OCI-LY7 (cell line): ENCODE measurements at regions not wholly inside any gene's neighbourhood (a gene's known extent, or its start where the extent isn't known, plus 50 kb on each side); places are given as distances from the start of the nearest gene placed in this dataset.
"Not testable (repeated sequence)": the region's sequence is repeated elsewhere in the genome, so short reads cannot be mapped to it uniquely, and the experiment has no call there.

Experiments used
- BruUV-seq: library from RNA; stranded (reverse); fragments of 400-500 nt; replicated peaks from 2 replicates; lab custom pipeline; 2021; lab: Mats Ljungman, UMichigan
- CTCF ChIA-PET: fragments of 300-600 bp; sonication (Branson Sonifier 250); formaldehyde crosslinking; loops from one replicate; lab custom pipeline; 2022; ENCODE audit warnings: antibody characterized with exemption; ENCODE audit not compliant: unreplicated experiment; lab: Charles Lee
- POLR2A ChIA-PET: fragments of 300-600 bp; sonication (Branson Sonifier 250); formaldehyde crosslinking; loops from one replicate; lab custom pipeline; 2022; ENCODE audit warnings: antibody characterized with exemption; lab: Charles Lee
- DNase-seq: peaks from one replicate; pipeline ENCODE4 v3.0.0-alpha.2; 2015; ENCODE audit warnings: low spot score
- H2AFZ ChIP-seq: fragments of 200-600 bp; sonication (generic), shearing (Covaris generic); 2 replicates; pipeline ENCODE4 v1.6.1; 2014; ENCODE audit warnings: mild to moderate bottlenecking, antibody characterized with exemption, low read length, moderate library complexity
- H3K27ac ChIP-seq: fragments of 200-600 bp; sonication (generic); 2 replicates; pipeline ENCODE4 v1.5.1; 2014; ENCODE audit warnings: mixed run types, low read depth, mild to moderate bottlenecking, moderate library complexity, low read length, inconsistent platforms; ENCODE audit not compliant: poor library complexity, severe bottlenecking
- H3K36me3 ChIP-seq: fragments of 200-600 bp; sonication (generic); 2 replicates; pipeline ENCODE4 v1.6.1; 2014; ENCODE audit warnings: mild to moderate bottlenecking, antibody characterized with exemption, low read length, moderate library complexity, mixed read lengths; ENCODE audit not compliant: insufficient read depth
- H3K4me1 ChIP-seq: fragments of 200-600 bp; sonication (generic); 2 replicates; pipeline ENCODE4 v1.5.1; 2014; ENCODE audit warnings: mild to moderate bottlenecking, low read length; ENCODE audit not compliant: insufficient read depth, poor library complexity, severe bottlenecking
- H3K4me2 ChIP-seq: fragments of 200-600 bp; sonication (generic); 2 replicates; pipeline ENCODE4 v1.6.1; 2014; ENCODE audit warnings: mild to moderate bottlenecking, low read length
- H3K4me3 ChIP-seq: fragments of 200-600 bp; sonication (generic); 2 replicates; pipeline ENCODE4 v1.5.1; 2014; ENCODE audit warnings: mild to moderate bottlenecking, low read depth, low read length; ENCODE audit not compliant: poor library complexity, severe bottlenecking
- H3K79me2 ChIP-seq: fragments of 200-600 bp; sonication (generic); 2 replicates; pipeline ENCODE4 v1.6.1; 2016; ENCODE audit warnings: low read depth, mild to moderate bottlenecking, low read length, moderate library complexity, mixed read lengths; ENCODE audit not compliant: insufficient read depth
- H3K9me2 ChIP-seq: fragments of 200-600 bp; sonication (generic); 2 replicates; pipeline ENCODE4 v1.6.1; 2016; ENCODE audit warnings: mild to moderate bottlenecking, low read length, mixed read lengths; ENCODE audit not compliant: insufficient read depth
- H3K9me3 ChIP-seq: fragments of 200-600 bp; sonication (generic); 2 replicates; pipeline ENCODE4 v1.6.1; 2014; ENCODE audit warnings: mild to moderate bottlenecking, mixed run types, low read length, mixed read lengths
- H4K20me1 ChIP-seq: fragments of 200-600 bp; sonication (generic); 2 replicates; pipeline ENCODE4 v1.6.1; 2014; ENCODE audit warnings: mild to moderate bottlenecking, antibody characterized with exemption, low read length, moderate library complexity, mixed read lengths; ENCODE audit not compliant: insufficient read depth
- EZH2phosphoT487 ChIP-seq: fragments of 200-600 bp; sonication (generic); IDR thresholded peaks from 2 replicates; pipeline ENCODE4 v1.6.1; 2018; ENCODE audit warnings: low read depth, borderline replicate concordance, mild to moderate bottlenecking, mixed run types, antibody characterized with exemption, low read length, moderate library complexity, mixed read lengths
- intact Hi-C: fragments of 100-400 bp; cut with micrococcal nuclease; formaldehyde crosslinking; loops from one replicate; pipeline ENCODE4 v1.10.0; 2022; ENCODE audit not compliant: unreplicated experiment
- TF ChIP-seq, protein P1 (sequence below): fragments of 200-600 bp; sonication (generic); conservative IDR thresholded peaks from 2 replicates; pipeline ENCODE4 v1.5.1; 2014; ENCODE audit warnings: mild to moderate bottlenecking, antibody characterized with exemption, low read length, moderate library complexity, mixed read lengths

DNA sequence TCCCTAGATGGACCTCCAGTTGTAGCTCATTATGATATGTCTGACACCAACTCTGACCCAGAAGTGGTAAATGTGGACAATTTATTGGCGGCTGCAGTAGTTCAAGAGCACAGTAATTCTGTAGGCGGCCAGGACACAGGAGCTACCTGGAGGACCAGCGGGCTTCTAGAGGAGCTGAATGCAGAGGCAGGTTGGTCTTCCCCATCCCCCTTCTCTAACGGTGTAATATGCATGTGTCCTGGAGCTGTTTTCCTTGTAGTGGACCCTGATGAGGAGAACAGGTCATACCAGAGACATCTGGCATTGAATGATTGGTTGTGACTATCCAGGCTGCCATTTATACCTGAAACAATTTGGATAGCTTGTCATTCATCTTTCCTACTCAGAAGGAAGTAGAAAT is 135.8 kb downstream of the HAUS1 start:
- Histone ChIP-seq H3K4me2 (no peak overlapping the region), H3K27ac (no peak overlapping the region), H3K79me2 (no peaks in the 10 kb centered on the region; the same call in 1 of the 2 replicates), H4K20me1 (no peaks in the 10 kb centered on the region), H3K4me3 (no peak overlapping the region), H2AFZ (no peak overlapping the region), H3K9me2 (no peaks in the 10 kb centered on the region), H3K36me3 (peaks cover 4% of the 10 kb centered on the region; the same call in 1 of the 2 replicates), H3K4me1 (no peaks in the 10 kb centered on the region), H3K9me3 (no peaks in the 10 kb centered on the region)
- no peak for TF ChIP-seq EZH2phosphoT487
- TF ChIP-seq, protein P1, sequence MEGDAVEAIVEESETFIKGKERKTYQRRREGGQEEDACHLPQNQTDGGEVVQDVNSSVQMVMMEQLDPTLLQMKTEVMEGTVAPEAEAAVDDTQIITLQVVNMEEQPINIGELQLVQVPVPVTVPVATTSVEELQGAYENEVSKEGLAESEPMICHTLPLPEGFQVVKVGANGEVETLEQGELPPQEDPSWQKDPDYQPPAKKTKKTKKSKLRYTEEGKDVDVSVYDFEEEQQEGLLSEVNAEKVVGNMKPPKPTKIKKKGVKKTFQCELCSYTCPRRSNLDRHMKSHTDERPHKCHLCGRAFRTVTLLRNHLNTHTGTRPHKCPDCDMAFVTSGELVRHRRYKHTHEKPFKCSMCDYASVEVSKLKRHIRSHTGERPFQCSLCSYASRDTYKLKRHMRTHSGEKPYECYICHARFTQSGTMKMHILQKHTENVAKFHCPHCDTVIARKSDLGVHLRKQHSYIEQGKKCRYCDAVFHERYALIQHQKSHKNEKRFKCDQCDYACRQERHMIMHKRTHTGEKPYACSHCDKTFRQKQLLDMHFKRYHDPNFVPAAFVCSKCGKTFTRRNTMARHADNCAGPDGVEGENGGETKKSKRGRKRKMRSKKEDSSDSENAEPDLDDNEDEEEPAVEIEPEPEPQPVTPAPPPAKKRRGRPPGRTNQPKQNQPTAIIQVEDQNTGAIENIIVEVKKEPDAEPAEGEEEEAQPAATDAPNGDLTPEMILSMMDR = no peak
- BruUV-seq = no TSS peak
- ChIA-PET POLR2A (interaction anchor here (0.7 to 1.1 kb wide), 2 partner anchors 10 to 30 kb away, joined by 3 read pairs; no protein-coding TSS in a partner anchor), CTCF (no interaction called here)
- DNase-seq = no peak
- intact Hi-C loops = no loop called here

DNA sequence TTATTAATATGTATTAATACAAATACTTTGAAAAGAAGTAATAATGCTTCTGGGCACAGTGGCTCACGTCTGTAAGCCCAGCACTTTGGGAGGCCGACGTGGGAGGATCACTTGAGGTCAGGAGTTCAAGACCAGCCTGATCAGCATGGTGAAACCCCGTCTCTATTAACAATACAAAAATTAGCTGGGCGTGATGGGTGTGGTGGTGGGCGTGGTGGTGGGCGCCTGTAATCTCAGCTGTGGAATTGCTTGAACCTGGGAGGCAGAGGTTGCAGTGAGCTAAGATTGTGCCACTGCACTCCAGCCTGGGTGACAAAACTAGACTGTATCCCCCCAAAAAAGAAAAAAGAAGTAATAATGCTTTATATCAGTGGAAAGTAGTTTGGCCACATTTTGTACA is 137.2 kb downstream of the HAUS1 start:
- intact Hi-C loops, BruUV-seq: not testable (repeated sequence)

DNA sequence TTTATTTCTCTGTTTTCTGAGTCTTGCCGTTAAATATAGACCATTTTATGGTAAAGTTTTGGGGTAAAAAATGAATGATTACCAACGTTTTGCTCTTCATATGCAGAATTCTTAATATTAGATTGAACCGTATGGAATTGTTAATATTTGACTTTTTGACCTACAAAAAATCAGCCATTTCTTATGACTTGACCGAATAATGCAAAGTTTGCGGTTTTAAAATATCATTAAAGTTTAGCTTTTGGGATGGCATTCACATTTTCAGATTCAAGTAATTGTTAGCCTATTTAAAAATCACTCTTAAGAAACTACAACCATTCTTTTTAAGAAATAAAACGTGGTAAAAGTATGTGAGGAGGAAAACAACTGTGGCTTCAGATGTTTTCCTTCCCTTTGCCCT is 138.0 kb downstream of the HAUS1 start:
- Histone ChIP-seq H3K9me3 (no peaks in the 10 kb centered on the region), H3K27ac (no peak overlapping the region), H3K4me2 (no peak overlapping the region), H4K20me1 (no peaks in the 10 kb centered on the region), H3K36me3 (peaks cover 4% of the 10 kb centered on the region; the same call in 1 of the 2 replicates), H3K4me3 (no peak overlapping the region), H3K9me2 (no peaks in the 10 kb centered on the region), H3K79me2 (no peaks in the 10 kb centered on the region; the same call in 1 of the 2 replicates), H3K4me1 (no peaks in the 10 kb centered on the region), H2AFZ (no peak overlapping the region)
- TF ChIP-seq, protein P1 = no peak
- TF ChIP-seq EZH2phosphoT487 = no peak
- BruUV-seq = no TSS peak
- ChIA-PET POLR2A (no interaction called here), CTCF (no interaction called here)
- DNase-seq = no peak
- intact Hi-C loops = no loop called here

More for the DNA sequence above, 137.2 kb downstream of the HAUS1 start:
- H3K4me2 ChIP-seq, H4K20me1 ChIP-seq, H3K9me3 ChIP-seq, H3K79me2 ChIP-seq, H3K9me2 ChIP-seq, H3K36me3 ChIP-seq, H3K27ac ChIP-seq, DNase-seq, CTCF ChIA-PET, H3K4me3 ChIP-seq, H2AFZ ChIP-seq, POLR2A ChIA-PET, H3K4me1 ChIP-seq: not testable (repeated sequence)
